Ovary (tissue), 7 donors: ENCODE measurements at regions not wholly inside any gene's neighbourhood (a gene's known extent, or its start where the extent isn't known, plus 50 kb on each side); places are given as distances from the start of the nearest gene placed in this dataset.

Source experiments
- DNase-seq, 5 donors: peaks; one replicate each; pipeline ENCODE4 v3.0.0-alpha.2; 2019 to 2020
- H3K27ac ChIP-seq, 2 donors: fragments of 200-600 bp; one replicate each; pipeline versions ENCODE4 v1.5.1 to v1.8.0; 2019 to 2022
- H3K27me3 ChIP-seq: fragments of 200-600 bp; one replicate; pipeline ENCODE4 v1.8.0; 2022
- H3K36me3 ChIP-seq: fragments of 200-600 bp; sonication (generic); one replicate; pipeline ENCODE4 v1.5.1; 2019
- H3K4me1 ChIP-seq: one replicate; pipeline ENCODE4 v1.8.1; 2013; ENCODE audit warnings: mild to moderate bottlenecking, moderate library complexity; ENCODE audit not compliant: insufficient read depth
- H3K4me3 ChIP-seq: fragments of 200-600 bp; sonication (generic); one replicate; pipeline ENCODE4 v1.5.1; 2017
- H3K9me3 ChIP-seq, 2 donors: fragments of 200-600 bp in 1 of 2; sonication (generic) in 1 of 2; one replicate each; pipeline versions ENCODE4 v1.5.1 to v1.8.1; 2013 to 2019; ENCODE audit warnings: mild to moderate bottlenecking in 1 of 2, moderate library complexity in 1 of 2
- EP300 ChIP-seq: sonication (generic); formaldehyde crosslinking; IDR thresholded peaks from one replicate; pipeline ENCODE4 v1.6.1; 2017; ENCODE audit warnings: antibody characterized with exemption
- POLR2A ChIP-seq: fragments of 450-650 bp; IDR thresholded peaks from one replicate; pipeline ENCODE4 v1.6.1; 2017; ENCODE audit warnings: antibody characterized with exemption, mild to moderate bottlenecking, moderate library complexity
- WGBS, 3 donors: extraction: QIAGEN DNeasy Blood & Tissue Kit in 1 of 3; methylation state at CpG; one replicate each; pipeline versions ENCODE4 v1.1.5 to v1.1.7; 2013 to 2017; 5-methylcytosine and 5-hydroxymethylcytosine counted together
- intact Hi-C, 4 donors: fragments of 100-400 bp; cut with DNase I; formaldehyde crosslinking; loops; one replicate each; pipeline versions ENCODE4 v1.11.0 to v1.15.1; 2022 to 2023
- TF ChIP-seq, protein P1 (sequence below), 3 donors: fragments of 450-650 bp in 2 of 3; fragments of 200-600 bp in 1 of 3; IDR thresholded peaks; one replicate each; pipeline versions ENCODE4 v1.5.1 to v1.8.0; 2016 to 2022; ENCODE audit warnings: antibody characterized with exemption in 3 of 3, mild to moderate bottlenecking in 1 of 3
- donor health status: DM: no; HTN: no; CAD: no; lungs with moderate emphysema.
- donor health status: DM: no; HTN: no; CAD: no.
- donor health status: Bipolar disorder and iron deficiency.
- donor health status: DM: no; HTN: no; CAD: no.
- donor health status: DM: yes; HTN: yes; CAD: no.

DNA sequence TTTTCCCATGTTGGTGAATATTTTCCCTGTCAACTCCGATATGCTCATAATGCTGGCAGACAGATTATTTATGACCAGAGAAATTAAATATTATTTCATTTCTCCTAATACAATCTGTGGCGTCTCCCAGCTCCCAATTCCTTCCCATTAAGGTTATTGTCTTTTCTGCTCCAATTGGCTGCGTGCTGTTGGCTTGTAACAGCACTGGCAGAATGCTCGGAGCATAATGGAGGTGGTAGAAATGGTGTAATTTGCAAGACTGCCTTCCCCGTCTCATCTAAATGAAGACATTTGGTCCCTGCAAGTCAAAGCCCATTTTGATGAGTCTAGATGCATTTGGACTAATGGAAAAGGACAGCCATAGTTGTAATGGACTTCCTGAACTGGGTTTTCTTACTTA lies 601.7 kb downstream of the BRINP1 start:
- H3K4me1 ChIP-seq, result no peaks in the 10 kb centered on the region
- 75 to 83% (median 76%) methylated on average over 5 of the region's 5 CpGs for WGBS, 3 donors
- intact Hi-C loops, result no loop called here
- H3K27ac ChIP-seq, result no peak overlapping the region
- no peak for TF ChIP-seq POLR2A
- TF ChIP-seq, protein P1, sequence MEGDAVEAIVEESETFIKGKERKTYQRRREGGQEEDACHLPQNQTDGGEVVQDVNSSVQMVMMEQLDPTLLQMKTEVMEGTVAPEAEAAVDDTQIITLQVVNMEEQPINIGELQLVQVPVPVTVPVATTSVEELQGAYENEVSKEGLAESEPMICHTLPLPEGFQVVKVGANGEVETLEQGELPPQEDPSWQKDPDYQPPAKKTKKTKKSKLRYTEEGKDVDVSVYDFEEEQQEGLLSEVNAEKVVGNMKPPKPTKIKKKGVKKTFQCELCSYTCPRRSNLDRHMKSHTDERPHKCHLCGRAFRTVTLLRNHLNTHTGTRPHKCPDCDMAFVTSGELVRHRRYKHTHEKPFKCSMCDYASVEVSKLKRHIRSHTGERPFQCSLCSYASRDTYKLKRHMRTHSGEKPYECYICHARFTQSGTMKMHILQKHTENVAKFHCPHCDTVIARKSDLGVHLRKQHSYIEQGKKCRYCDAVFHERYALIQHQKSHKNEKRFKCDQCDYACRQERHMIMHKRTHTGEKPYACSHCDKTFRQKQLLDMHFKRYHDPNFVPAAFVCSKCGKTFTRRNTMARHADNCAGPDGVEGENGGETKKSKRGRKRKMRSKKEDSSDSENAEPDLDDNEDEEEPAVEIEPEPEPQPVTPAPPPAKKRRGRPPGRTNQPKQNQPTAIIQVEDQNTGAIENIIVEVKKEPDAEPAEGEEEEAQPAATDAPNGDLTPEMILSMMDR (IDR thresholded peaks at IDR 0.05), result no peak
- TF ChIP-seq EP300, result no peak
- DNase-seq, result no peak
- H3K27me3 ChIP-seq, result no peaks in the 10 kb centered on the region
- H3K36me3 ChIP-seq, result no peaks in the 10 kb centered on the region
- no peak overlapping the region for H3K4me3 ChIP-seq
- no peaks in the 10 kb centered on the region for H3K9me3 ChIP-seq

DNA sequence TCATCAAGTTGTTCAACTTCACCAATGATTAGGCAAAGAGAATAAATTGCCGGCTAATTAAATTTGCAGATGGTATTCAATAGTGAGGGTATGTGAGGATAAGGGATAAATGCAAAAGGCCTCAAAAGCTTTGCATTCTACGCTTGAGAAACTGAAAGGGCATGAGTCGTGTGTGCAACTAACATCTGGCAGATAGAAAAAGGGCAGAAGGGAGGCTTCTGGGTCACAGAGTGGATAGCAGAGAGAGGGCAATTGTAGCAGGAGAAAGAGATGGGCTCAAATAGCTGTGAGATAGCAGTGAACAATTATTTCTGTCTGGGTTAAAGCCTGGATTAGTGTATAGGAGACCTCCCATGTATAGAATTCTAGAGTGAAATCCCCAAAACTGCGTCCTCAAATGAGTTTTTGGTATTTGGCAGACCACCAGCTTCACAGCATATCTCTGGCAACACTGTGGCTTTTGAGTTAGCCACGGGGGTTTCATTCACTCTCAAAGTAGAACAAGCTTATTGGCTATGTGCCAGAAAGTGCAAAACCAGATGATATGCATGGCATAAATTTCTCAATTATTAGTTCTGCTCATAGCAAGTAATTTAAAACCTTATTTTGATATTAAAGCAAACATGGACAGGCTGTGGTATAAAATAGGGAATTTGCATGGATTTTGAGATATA lies 586.3 kb downstream of the BRINP1 start:
- WGBS, 3 donors, result 38 to 45% (median 38%) methylated on average over 5 of the region's 5 CpGs
- TF ChIP-seq EP300 (no peak), POLR2A (no peak)
- TF ChIP-seq, protein P1 (IDR thresholded peaks at IDR 0.05), result no peak
- H3K36me3 ChIP-seq, result no peaks in the 10 kb centered on the region
- no peak overlapping the region for H3K27ac ChIP-seq
- H3K27me3 ChIP-seq, result no peaks in the 10 kb centered on the region
- H3K4me1 ChIP-seq, result no peaks in the 10 kb centered on the region
- no peaks in the 10 kb centered on the region for H3K9me3 ChIP-seq
- H3K4me3 ChIP-seq, result no peak overlapping the region
- intact Hi-C loops, result no loop called here
- no peak for DNase-seq

DNA sequence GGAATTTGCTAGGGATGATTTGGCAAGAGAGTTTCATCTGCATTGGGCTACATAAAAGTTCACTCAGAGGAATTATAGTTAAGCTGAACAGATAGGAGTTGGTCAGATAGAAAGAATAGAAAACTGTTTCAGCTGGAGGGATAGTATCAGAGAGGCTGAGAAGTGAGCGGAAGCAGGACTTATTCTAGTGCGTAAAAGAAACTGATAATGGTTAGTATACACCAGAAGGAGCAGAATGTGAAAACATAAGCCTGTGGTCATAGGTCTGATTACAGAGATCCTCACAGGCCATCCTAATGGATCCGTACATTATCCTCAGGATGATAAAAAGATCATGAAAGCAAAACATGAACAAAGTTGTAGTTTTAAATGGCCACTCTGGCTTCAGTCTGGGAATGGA lies 585.2 kb downstream of the BRINP1 start:
- Histone ChIP-seq H3K9me3 (no peaks in the 10 kb centered on the region), H3K36me3 (no peaks in the 10 kb centered on the region), H3K4me3 (no peak overlapping the region), H3K27me3 (no peaks in the 10 kb centered on the region), H3K27ac (no peak overlapping the region), H3K4me1 (no peaks in the 10 kb centered on the region)
- TF ChIP-seq EP300 (no peak), POLR2A (no peak)
- TF ChIP-seq, protein P1 (IDR thresholded peaks at IDR 0.05), result no peak
- intact Hi-C loops, result no loop called here
- DNase-seq, result no peak
- 80 to 86% (median 85%) methylated on average over 3 of the region's 3 CpGs for WGBS, 3 donors

DNA sequence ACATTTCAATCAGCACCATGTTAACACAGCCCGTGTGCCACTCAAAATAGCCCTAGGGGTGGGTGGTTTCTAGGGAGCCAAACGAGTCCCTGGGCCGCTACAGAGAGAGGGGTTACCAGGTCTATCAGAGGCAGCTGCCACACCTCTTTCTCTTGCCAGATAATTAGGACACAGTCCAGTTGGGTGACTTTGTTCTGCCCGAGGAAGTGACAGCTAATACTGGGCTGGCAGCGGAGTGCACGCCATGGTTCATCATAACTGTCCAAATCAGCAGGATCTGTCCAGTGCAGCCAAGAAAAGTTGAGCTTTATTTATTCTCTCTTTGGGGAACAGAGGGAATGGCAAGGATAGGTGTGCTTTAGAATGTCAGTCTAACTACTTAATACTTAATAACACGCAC lies 583.8 kb downstream of the BRINP1 start:
- DNase-seq, result no peak
- no peaks in the 10 kb centered on the region for H3K4me1 ChIP-seq
- no peaks in the 10 kb centered on the region for H3K27me3 ChIP-seq
- H3K4me3 ChIP-seq, result no peak overlapping the region
- no peak overlapping the region for H3K27ac ChIP-seq
- no peaks in the 10 kb centered on the region for H3K36me3 ChIP-seq
- TF ChIP-seq POLR2A (no peak), EP300 (no peak)
- TF ChIP-seq, protein P1 (IDR thresholded peaks at IDR 0.05), result no peak
- intact Hi-C loops, result no loop called here
- no peaks in the 10 kb centered on the region for H3K9me3 ChIP-seq
- WGBS, 3 donors, result 77 to 80% (median 77%) methylated on average over 7 of the region's 7 CpGs
